ENCODE measurements at regions not wholly inside any gene's neighbourhood (a gene's known extent, or its start where the extent isn't known, plus 50 kb on each side); places are given as distances from the start of the nearest gene placed in this dataset.

GRCh38 chr11:82216927-82217570 is 516.6 kb downstream of the FAM181B start:
- Histone ChIP-seq H3K79me1 (ENCODE audit: low read depth in 1 of 2, low read length in 2 of 2) (no peaks in the 10 kb centered on the region), H3K9me1 (ENCODE audit: insufficient read depth, low read length) (no peaks in the 10 kb centered on the region), H3K9me3 (ENCODE audit: control insufficient read depth, insufficient read depth, low read length) (no peaks in the 10 kb centered on the region), H2AK9ac (replicated peaks; ENCODE audit: low read depth, low read length, poor library complexity) (no peak overlapping the region), H4K5ac (ENCODE audit: low read depth, low read length) (no peak overlapping the region), H3K4me1 (ENCODE audit: control insufficient read depth, insufficient read depth, low read length) (no peaks in the 10 kb centered on the region), H3K4me3 (ENCODE audit: insufficient read depth, low read depth, low read length) (no peak overlapping the region), H4K91ac (ENCODE audit: insufficient read depth, low read depth, low read length) (no peak overlapping the region), H2BK120ac (ENCODE audit: low read depth, low read length) (no peak overlapping the region), H2AFZ (replicated peaks; ENCODE audit: low read length, poor library complexity) (no peak overlapping the region), H4K20me1 (ENCODE audit: insufficient read depth, low read length) (no peaks in the 10 kb centered on the region), H3K4ac (ENCODE audit: low read depth, low read length) (no peak overlapping the region), H3K4me2 (ENCODE audit: low read depth, low read length) (no peak overlapping the region), H2BK20ac (ENCODE audit: low read depth, low read length) (no peak overlapping the region), H2BK5ac (ENCODE audit: low read depth, low read length, poor library complexity, severe bottlenecking) (no peak overlapping the region), H4K8ac (ENCODE audit: low read depth in 2 of 2, low read length in 2 of 2) (no peak overlapping the region), H3K27ac (ENCODE audit: insufficient read depth, low read length) (no peak overlapping the region), H3K36me3 (ENCODE audit: control insufficient read depth, insufficient read depth, low read length) (no peaks in the 10 kb centered on the region), H3K9ac (ENCODE audit: low read depth, low read length) (no peak overlapping the region), H2AK5ac (ENCODE audit: low read depth, low read length) (no peak overlapping the region), H3K14ac (replicated peaks; ENCODE audit: low read depth, low read length) (no peak overlapping the region), H3K56ac (ENCODE audit: extremely low read depth, insufficient read depth, low read length) (no peak overlapping the region), H3K23ac (ENCODE audit: low read depth, low read length) (no peak overlapping the region), H2BK15ac (ENCODE audit: low read depth, low read length) (no peak overlapping the region), H3K18ac (ENCODE audit: low read depth, low read length) (no peak overlapping the region), H3K27me3 (ENCODE audit: control insufficient read depth, insufficient read depth, low read length) (no peaks in the 10 kb centered on the region)
- TF ChIP-seq CEBPB (IDR thresholded peaks at IDR 0.05; ENCODE audit: low read depth, low read length) (no peak), RCOR1 (IDR thresholded peaks at IDR 0.05; ENCODE audit: insufficient replicate concordance, low read length) (no peak), SMC3 (IDR thresholded peaks at IDR 0.05; ENCODE audit: low read depth, low read length) (no peak), MAZ (IDR thresholded peaks at IDR 0.05; ENCODE audit: borderline replicate concordance, low read depth, low read length) (no peak), RFX5 (IDR thresholded peaks at IDR 0.05; ENCODE audit: low read depth, low read length) (no peak), CHD1 (IDR thresholded peaks at IDR 0.05; ENCODE audit: low read depth, low read length) (no peak), NFE2L2 (IDR thresholded peaks at IDR 0.05; ENCODE audit: low read depth, low read length) (no peak), USF2 (IDR thresholded peaks at IDR 0.05; ENCODE audit: low read depth, low read length) (no peak)
- TF ChIP-seq, protein P1, sequence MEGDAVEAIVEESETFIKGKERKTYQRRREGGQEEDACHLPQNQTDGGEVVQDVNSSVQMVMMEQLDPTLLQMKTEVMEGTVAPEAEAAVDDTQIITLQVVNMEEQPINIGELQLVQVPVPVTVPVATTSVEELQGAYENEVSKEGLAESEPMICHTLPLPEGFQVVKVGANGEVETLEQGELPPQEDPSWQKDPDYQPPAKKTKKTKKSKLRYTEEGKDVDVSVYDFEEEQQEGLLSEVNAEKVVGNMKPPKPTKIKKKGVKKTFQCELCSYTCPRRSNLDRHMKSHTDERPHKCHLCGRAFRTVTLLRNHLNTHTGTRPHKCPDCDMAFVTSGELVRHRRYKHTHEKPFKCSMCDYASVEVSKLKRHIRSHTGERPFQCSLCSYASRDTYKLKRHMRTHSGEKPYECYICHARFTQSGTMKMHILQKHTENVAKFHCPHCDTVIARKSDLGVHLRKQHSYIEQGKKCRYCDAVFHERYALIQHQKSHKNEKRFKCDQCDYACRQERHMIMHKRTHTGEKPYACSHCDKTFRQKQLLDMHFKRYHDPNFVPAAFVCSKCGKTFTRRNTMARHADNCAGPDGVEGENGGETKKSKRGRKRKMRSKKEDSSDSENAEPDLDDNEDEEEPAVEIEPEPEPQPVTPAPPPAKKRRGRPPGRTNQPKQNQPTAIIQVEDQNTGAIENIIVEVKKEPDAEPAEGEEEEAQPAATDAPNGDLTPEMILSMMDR (conservative IDR thresholded peaks at IDR 0.05; ENCODE audit: low read depth, low read length), result no peak
- ChIA-PET CTCF (no interaction called here), POLR2A (ENCODE audit: unreplicated experiment) (no interaction called here)
- BruUV-seq (replicated peaks), result no TSS peak
- ATAC-seq (ENCODE audit: low read depth) (no peak), DNase-seq (no peak)
- dilution Hi-C loops (cut with HindIII; ENCODE audit: low sequenced_read_pairs, unreplicated experiment) (no loop called here), in situ Hi-C loops (cut with MboI; ENCODE audit: low sequenced_read_pairs) (no loop called here), intact Hi-C loops (cut with micrococcal nuclease) (no loop called here)
- WGBS, 2 experiments (ENCODE audit: extremely low coverage in 2 of 2, insufficient read length in 1 of 2), result no CpG with 5 or more reads among the region's 3 CpGs
